Fibroblast of lung (primary cell): ENCODE measurements at regions not wholly inside any gene's neighbourhood (a gene's known extent, or its start where the extent isn't known, plus 50 kb on each side); places are given as distances from the start of the nearest gene placed in this dataset.

Experiments used
- CTCF ChIP-seq, 2 donors: IDR thresholded peaks in 1 of 2; conservative IDR thresholded peaks in 1 of 2; 1 replicate in 1 of 2; 2 replicates in 1 of 2; pipeline ENCODE4 v1.5.1; 2011 to 2012; ENCODE audit warnings: low read length in 2 of 2, control low read depth in 1 of 2, inconsistent platforms in 1 of 2, low read depth in 1 of 2, mild to moderate bottlenecking in 1 of 2
- EZH2 ChIP-seq: IDR thresholded peaks from 2 replicates; pipeline ENCODE4 v1.5.1; 2012; ENCODE audit warnings: low read length, control low read depth, mild to moderate bottlenecking; ENCODE audit errors: missing control alignments

GRCh38 chr14:21917699-21918436 lies 244.2 kb upstream of the OR4E1 start:
- TF ChIP-seq CTCF (conservative IDR thresholded peaks at IDR 0.05 in 1 of 2, IDR thresholded peaks at IDR 0.05 in 1 of 2; ENCODE audit: low read depth in 1 of 2, low read length in 2 of 2), result peak; percentile 73 to 84
- TF ChIP-seq EZH2, result no peak
